Cardiac fibroblast (primary cell): ENCODE measurements at regions not wholly inside any gene's neighbourhood (a gene's known extent, or its start where the extent isn't known, plus 50 kb on each side); places are given as distances from the start of the nearest gene placed in this dataset.
A peak's percentile ranks its signal among the peaks of the same experiment; 100 is the strongest.

Experiments
- DNase-seq, 2 donors: peaks; one replicate each; pipeline versions ENCODE4 v3.0.0 to v3.0.0-alpha.2; 2010; ENCODE audit warnings: low read depth in 2 of 2
- H3K4me3 ChIP-seq, 2 donors: replicated peaks in 1 of 2; 1 replicate in 1 of 2; 2 replicates in 1 of 2; pipeline ENCODE4 v1.5.1; 2011; ENCODE audit warnings: low read depth in 2 of 2, low read length in 2 of 2, mild to moderate bottlenecking in 2 of 2, moderate library complexity in 1 of 2
- TF ChIP-seq, protein P1 (sequence below): IDR thresholded peaks from one replicate; pipeline ENCODE4 v1.5.1; 2011; ENCODE audit warnings: low read depth, mild to moderate bottlenecking, low read length, inconsistent platforms

DNA sequence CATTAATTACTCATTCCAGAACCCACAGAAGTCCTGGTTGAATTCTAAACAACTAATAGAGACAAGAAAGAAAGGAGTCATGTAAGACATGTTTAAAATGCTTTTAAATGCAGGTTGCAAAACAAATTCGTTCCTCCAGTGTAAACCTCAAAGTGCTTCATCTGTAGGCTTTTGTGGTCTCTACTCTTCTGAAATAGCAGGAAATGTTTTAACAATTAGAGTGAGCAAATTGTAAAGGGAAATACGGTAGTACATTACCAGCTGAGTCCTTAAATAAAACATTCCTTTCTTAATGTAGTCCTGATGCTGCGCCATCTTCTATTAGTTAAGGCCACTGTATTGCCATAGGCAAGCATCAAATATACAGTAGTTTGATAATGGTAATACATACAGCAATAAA is 1934.2 kb upstream of the SEL1L start:
- peak in 1 of 2 donors; percentile 3 for DNase-seq
- no peak overlapping the region for H3K4me3 ChIP-seq
- TF ChIP-seq, protein P1, sequence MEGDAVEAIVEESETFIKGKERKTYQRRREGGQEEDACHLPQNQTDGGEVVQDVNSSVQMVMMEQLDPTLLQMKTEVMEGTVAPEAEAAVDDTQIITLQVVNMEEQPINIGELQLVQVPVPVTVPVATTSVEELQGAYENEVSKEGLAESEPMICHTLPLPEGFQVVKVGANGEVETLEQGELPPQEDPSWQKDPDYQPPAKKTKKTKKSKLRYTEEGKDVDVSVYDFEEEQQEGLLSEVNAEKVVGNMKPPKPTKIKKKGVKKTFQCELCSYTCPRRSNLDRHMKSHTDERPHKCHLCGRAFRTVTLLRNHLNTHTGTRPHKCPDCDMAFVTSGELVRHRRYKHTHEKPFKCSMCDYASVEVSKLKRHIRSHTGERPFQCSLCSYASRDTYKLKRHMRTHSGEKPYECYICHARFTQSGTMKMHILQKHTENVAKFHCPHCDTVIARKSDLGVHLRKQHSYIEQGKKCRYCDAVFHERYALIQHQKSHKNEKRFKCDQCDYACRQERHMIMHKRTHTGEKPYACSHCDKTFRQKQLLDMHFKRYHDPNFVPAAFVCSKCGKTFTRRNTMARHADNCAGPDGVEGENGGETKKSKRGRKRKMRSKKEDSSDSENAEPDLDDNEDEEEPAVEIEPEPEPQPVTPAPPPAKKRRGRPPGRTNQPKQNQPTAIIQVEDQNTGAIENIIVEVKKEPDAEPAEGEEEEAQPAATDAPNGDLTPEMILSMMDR = no peak

DNA sequence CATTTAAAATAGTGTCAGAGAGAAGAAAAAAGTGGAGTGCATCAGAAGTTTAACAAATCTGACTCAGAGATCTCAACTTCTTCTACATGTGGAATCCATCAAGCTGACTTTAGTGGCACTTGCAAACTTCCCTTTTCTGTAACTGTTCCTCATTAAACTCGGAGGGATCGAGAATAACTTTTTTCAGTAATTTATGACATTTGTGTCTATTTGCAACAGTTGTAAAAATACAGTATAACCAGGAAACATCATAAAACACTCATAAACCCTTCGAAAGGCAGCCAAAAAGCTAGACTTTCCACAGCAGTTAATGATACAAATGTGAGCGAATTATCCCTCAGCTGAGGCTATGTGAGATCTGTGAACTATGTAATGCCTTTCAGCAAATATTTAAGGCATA is 1936.8 kb upstream of the SEL1L start:
- H3K4me3 ChIP-seq = no peak overlapping the region
- DNase-seq = no peak
- TF ChIP-seq, protein P1 = no peak

DNA sequence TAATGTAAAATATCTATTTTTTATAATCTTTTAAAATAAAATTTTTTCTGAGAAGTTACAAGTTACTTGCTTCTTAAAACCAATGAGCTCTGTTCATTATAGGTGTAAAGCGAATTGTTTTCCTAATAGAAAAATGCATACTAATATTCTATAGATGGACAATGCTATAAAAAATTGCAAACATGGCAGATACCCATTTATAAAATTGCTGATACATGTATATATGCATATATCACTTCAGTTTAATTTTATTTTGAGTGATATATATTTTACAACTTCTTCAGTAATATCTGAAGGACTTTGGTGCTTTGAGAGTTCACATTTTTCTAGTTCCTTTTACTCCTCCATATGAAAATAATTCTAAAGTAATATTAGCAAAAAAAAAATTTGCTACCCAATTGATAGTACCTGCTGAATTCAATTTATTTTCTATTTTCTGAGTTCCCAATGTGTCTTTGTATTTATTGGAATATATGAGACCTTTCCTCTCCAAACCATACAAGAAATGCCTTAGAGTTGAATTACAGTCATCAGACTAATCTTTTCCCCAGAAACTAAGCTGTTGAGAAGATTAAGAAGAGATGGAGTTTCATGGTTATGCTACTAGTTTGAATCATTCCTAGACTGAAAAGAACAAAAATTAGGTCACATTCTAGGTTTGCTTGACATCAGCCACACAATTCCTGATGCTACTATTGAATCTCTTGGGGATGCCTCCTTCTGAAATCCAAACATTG is 1937.5 kb upstream of the SEL1L start:
- H3K4me3 ChIP-seq = no peak overlapping the region
- TF ChIP-seq, protein P1 = no peak
- no peak for DNase-seq

DNA sequence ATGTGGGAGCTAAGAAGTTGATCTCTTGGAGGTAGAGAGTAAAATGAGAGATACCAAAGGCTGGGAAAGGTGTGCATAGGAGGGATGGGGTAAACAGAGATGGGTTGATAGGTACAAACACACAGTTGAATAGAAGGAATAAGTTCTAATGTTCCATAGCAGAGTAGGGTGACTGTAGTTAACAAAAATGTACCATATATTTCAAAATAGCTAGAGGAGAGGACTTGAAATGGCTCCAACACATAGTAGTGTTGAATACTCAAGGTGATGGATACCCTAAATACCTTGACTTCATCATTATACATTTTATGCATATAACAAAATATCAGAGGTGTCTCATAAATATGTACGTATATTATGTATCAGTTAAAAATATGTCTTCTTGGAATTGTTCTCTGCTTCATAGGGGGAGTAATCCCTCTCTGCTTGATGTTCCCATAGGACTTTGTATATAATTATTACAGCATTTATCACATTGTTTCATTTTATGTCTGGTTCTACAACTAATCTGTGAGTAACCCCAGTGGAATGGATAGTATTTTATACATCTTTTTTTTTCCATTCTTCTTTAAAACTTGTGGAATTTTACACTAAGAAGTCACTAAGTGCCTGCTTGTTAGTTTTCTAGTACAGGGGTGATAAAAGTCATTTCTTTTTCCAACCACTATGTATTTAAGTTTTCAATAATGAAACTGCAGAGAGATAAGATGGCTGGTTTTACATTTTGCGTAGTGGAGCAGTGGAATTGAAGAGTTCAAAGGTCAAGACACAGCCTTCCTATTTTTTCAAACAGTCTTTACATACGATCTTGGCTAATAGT is 1940.0 kb upstream of the SEL1L start:
- DNase-seq = peak; percentile 5 to 20
- H3K4me3 ChIP-seq = no peak overlapping the region
- TF ChIP-seq, protein P1 = no peak

DNA sequence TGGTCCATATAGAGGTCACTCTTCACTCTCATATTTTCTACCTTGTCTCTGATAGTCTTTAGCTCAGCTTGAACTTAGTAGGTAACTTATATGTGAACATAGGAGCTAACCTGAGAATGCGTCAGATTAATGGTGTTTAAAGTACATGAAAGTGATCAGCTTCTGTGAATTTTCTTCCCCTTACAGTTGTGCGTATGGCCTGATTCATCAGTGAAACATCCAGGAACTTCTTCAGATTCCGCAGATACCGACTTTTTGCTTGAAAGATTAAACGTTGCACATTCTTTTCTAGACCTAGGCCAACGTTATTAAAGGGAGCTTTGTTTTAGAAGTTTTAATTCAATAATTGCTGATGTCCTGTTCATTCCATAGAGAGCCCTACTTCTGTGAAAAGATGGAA is 1945.1 kb upstream of the SEL1L start:
- DNase-seq = peak in 1 of 2 donors; percentile 8
- H3K4me3 ChIP-seq = no peak overlapping the region
- TF ChIP-seq, protein P1 = no peak

DNA sequence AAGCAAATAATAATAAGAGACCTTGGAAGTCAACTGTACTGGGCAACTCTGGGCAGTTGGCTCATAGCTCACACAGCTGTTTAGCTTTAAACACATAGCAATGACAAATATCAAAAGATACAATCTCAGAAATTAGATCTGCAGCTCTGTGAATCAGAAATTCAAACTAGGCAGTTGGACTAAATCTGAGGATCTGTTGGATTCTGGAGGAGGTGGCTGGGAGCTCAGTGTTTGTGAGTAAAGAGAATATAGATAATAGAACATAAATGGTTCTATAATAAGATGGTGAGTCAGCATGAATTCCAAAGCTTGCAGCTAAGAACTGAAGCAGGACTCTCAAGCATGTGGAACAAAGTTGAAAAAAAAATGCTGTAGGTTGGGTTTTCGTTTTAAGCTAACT is 1949.4 kb upstream of the SEL1L start:
- TF ChIP-seq, protein P1 = no peak
- DNase-seq = peak; percentile 3 to 7
- no peak overlapping the region for H3K4me3 ChIP-seq
